ENCODE measurements at regions not wholly inside any gene's neighbourhood (a gene's known extent, or its start where the extent isn't known, plus 50 kb on each side); places are given as distances from the start of the nearest gene placed in this dataset.
"Not testable (repeated sequence)": the region's sequence is repeated elsewhere in the genome, so short reads cannot be mapped to it uniquely, and the experiment has no call there.

DNA sequence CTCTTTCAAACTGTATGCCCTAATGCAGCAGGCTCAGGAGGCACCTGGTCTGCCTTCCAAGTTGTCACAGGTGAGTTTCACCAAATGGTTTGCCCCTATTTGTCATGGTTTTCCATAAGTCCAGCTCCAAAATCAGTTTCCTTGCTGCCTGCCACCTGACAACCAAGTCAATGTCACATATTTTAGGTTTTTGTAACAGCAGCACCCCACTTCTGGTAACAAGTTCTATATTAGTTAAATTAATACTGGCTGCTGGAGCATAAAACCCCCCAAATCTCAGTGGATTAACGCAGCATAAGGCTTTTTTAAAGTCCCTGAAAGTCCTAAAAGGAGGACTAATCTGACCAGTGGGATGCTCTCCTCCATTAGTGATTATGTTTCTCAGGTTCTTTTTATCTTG is 200.7 kb downstream of the RRAGC start:
- no peak for DNase-seq

DNA sequence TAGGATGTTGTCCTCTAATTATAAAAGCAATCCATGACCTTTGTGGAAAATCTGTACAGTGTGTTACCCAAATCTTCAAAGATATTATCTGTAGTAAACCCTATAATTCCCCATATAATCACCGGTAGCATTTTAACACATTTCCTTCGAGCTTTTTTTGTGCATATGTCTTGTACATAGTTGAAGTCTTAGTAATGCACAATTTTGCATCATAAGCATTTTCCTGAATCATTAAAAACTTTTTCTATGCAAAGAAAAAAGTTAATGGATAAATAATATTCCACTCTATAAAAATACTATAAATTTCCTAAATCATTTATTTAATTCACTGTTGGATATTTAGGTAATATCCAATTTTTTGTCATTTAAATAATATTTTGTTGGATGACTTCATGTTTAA is 201.7 kb downstream of the RRAGC start:
- DNase-seq, result no peak

DNA sequence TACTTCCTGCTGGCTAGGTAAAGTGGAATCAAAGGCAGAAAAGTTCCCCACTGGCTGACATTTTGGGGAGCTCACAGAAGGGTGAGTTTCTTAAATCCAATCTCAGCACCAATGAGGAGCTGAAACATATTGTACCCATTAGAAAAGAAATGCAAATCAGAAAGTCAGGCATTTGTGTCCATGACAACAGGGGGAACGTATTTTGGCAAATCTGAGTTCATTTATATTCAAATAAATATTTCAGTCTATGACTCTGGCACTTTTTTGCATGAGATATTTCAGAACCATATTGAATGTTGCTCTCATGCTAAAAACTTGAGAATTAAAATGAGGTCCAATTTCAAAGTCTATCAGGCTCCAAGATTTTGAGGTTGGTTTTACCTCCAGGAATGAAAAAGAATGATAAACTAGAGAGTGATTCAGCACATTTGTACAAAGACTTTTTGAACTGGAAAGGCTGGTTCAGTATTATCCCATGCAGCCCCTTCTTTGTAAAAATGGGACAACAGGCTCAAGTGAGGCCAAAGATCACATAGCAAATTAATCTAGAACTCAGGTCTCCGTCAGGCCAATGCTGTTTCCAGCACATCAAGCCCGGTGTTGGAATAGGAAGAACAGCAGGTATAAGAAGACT is 202.2 kb downstream of the RRAGC start:
- no peak for DNase-seq

DNA sequence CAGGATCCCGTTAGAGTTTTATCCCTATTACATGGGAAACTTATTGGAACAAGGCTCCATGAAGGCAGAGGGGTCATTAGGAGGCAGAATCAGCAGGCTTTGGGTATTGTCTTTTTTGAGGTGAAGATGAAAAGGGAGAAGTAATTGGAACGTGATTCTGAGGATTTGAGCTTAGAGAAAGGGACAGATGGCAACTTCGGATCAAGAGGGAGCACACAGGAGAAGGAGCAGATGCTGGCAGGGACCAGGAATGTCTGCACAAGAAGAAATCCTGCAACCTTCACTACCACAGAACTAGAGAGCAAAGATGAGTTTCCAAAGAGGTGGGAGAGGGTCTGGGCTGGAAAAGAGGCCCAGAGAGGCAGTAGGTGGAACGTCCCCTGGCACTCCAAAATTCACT is 202.8 kb downstream of the RRAGC start:
- DNase-seq, result no peak

DNA sequence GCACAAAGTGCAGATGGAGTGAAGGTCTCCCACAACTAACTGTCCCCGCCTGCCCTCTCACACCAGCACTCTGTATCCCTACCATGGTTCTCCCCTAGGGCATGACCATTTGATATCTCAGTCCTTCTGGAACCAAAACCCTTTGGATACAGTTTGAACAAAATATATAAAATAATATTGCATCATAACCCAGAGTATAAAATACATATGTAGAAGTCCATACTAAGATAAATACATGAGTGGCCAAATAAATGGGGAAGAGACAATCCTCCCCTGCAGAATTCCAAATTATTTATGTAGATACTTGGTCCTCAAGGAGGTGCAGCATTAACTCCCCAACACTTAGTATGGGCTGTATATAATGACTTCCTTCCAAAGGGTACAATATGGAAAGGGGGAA is 207.4 kb downstream of the RRAGC start:
- no peak for DNase-seq

DNA sequence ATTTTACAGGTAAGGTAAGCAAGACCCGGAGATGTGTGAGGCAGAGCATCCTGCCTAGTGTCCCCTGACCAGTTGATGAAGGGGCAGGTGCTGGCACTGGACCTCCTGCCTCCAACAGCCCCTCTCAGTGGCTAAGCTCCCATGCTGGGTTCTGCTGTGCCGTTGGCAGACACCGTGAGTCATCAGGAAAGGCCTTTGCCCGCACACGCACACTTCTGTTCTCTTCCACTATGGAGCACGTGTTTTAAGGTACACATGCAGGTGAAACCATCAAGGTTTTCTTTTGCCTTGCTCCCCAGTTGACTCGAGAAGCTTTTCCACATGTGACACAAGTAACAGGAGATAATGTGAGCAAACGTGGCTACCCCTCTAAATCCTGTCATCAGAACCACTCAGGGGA is 207.9 kb downstream of the RRAGC start:
- DNase-seq, result no peak

DNA sequence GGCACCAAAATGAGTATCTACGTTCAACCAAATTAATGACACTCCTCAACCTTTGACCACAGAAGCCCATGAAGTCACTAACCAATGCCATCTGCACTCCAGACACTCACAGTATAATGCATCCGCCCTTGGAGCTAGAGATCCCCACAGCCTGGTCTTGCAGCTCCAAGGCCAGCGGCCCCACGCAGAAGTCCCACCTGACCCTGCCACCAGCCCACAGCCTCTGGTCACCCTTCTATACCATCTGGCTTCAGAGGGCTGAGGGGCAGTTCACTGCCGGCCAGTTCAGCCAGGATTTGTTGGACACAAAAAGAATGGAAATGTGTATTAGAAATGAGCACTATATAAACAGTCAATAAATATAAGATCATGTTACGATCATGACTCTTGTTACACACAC is 211.2 kb downstream of the RRAGC start:
- no peak for DNase-seq

DNA sequence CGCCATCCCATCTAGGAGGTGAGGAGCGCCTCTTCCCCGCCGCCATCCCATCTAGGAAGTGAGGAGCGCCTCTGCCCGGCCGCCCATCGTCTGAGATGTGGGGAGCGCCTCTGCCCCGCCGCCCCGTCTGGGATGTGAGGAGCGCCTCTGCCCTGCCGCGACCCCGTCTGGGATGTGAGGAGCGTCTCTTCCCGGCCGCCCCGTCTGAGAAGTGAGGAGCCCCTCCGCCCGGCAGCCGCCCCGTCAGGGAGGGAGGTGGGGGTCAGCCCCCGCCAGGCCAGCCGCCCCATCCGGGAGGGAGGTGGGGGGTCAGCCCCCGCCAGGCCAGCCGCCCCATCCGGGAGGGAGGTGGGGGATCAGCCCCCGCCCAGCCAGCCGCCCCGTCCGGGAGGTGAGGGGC is 212.2 kb downstream of the RRAGC start:
- DNase-seq, result not testable (repeated sequence)

DNA sequence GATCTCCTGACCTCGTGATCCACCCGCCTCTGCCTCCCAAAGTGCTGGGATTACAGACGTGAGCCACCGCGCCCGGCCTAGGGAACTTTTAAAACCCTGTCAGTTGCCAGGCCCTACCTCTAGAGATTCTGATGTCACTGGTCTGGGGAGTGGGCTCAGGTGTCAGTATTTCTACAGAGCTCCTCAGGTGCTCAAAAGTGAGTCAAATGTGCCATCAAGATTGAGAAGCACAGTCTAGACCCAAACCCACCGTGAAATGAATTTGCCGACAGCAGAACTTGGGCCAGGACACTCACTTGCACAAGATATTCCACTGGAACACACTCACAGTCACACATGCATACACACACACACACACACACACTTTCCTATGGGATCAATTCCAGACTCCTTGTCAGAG is 215.5 kb downstream of the RRAGC start:
- DNase-seq, result no peak

DNA sequence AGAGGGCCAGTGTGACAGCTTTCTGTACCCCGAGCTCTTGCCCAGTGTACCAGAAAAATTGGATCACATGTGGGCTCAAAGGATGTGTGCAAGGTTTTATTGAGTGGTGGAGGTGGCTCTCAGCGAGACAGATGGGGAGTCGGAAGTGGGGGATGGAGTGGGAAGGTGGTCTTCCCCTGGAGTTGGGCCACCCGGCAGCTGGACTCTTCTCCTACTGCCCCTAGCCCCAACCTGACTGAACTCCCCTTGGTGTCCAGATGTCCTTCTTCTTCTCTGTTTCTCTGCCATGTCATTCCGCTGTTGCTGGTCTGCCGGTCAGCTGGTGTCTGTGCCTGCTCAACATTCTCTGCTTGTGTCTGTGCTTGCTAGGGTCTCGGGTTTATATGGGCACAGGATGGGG is 217.9 kb downstream of the RRAGC start:
- DNase-seq, result no peak

DNA sequence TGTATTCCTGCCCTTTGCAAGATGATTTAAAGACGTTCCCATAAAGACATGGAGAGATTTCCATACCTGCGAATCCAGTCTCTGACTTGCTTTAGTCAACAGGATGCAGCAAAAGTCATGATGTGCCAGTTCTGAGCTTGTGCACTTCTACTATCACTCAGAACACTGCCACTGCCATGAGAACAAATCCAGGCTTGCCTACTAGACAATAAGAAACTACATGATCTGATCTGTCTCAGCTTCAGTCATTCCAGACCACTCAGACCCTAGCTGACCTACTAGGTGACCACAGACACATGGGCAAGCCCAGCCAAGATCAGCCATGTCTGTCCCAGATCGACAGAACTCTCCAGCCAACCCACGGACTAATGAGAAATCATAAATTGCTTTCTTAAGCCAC is 219.2 kb downstream of the RRAGC start:
- DNase-seq, result no peak

DNA sequence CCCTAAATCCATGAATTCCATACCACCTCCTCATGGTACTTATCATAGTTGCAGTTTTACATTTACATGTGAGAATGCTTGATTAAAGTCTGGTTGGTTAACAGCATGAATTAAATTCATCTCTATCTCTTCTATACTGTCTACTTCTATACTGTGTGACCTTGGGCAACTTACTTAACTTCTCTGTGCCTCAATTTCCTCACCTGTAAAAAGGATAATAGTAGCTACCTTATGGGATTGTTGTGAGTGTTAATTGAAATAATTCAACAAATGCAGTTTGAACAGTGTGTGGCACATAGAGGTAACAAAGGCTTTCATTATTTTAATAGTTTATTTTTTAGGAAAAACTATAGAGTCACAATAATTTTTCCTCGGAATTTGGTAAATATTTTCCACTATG is 231.3 kb downstream of the RRAGC start:
- no peak for DNase-seq

DNA sequence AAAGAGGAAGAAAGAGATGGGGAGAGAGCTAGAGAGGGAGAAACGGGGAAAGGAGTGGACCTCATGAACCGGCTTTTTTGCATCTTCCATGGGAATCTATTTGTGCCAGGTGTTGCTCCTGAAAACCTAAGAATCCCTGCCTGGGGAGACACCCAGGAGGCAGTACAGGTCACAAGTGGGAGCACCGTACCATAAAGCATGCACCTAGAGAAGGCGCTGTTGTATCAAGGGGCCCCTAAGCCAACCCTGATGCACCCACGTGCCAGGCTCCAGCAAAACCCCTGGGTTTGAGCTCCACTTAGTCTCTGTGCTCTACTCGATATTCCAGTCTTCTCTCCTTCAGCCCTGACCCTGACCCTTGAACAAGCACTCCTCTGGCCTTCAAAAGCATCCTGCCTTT is 233.6 kb downstream of the RRAGC start:
- no peak for DNase-seq

DNA sequence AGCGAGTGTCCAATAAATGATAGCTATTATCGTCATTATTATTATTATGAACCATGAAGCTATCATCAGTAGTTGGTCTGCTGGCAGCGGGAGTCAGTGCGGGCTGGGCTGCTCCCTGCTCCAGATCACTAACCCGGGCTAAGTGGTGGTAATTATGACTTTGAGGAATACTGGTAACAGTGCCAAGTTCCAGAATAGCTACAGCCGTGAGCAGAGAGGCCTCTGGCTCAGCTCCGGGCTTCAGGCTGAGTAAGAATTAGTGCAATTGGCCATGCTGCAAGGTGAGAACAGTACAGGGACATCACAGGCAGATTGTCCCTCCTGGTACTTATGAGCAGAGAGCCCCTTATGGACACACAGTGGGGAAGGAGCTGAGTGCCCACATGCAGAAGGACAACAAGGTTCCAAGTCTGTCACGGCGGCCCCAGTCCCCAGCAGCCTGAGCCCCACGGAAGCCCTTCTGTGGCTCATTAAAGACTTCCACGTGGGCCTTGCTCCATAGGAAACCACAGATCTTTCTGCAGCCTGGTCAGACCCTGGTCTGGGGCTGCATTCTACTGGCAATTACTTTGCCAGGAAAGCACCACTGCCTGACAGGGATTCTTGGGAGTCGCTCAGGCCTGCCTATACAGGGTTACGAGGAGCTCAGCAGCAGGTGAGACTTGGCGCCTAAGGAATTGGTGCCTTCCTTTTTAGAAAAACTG is 235.1 kb downstream of the RRAGC start:
- no peak for DNase-seq

DNA sequence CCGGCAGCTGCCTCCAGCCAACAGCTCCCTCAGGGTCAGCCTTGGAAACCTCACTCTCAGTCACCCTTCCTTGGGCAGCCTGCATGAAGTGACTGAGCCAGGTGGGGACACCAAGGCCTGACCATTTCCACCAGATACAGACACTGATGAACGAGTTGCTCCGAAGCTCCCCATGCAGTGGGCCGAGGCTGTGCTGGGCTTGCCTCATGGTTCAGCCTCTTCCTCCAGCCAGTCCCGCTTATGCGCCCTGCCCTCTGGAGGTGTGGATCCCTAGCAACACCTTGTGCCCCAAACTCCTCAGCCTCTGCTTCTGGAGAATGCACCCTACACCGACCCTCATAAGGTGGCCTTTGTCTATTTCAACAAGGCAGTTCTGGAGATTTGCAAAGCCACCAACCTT is 236.0 kb downstream of the RRAGC start:
- DNase-seq, result no peak

DNA sequence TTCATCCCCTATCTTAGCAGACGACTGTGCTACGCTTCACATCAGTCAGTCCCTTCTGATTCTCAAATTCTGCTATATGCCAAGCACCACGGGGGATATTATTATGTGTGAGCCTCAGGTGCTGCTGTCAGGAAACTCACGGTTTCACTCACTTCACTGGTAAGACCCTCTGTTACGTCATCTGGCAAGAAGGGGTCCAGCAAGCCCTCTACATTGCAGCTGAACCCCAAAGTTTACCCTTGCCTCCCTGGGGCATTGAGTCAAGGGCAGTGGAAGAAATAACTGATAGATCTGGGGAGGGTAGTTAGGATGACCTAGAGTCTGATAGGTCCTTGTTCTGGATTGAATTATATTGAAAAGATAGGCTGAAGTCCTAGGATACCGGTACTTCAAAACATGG is 237.4 kb downstream of the RRAGC start:
- no peak for DNase-seq

DNA sequence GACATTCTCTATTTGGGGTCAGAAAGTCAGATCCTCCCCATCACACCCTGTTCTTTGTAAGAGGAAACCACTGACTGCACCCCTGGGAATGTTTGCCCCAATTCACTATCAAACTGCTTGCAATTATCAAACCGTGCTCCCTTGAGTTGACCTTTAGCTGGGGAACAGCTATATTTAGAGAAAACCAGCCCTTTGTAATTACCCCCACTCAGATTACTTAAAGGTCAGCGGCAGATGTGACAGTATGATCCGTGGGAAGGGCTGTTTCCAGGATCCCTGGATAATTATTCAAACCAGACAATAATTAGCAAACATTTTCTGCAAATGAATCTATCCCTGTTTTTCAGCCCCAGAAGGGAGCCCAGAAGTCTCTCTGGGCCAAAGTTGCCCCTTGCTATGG is 242.7 kb downstream of the RRAGC start:
- DNase-seq, result no peak

DNA sequence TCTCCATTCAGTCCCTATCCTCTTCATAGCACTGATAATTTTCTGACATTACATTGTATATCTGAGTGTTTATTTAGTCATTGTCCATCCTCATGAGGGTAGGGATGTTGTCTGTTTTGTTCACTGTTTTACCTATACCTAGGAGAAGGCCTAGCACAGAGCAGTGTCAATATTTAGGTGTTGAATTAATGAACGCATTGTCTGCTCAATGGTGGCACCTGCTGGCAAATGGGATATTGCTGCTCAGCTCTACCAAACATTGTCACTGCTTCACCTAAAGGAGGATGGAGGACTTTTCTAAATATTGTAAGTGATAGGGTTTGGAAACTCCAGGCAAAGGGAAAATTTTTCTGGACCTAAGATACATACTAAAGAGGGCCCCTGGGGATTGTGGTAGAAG is 243.9 kb downstream of the RRAGC start:
- DNase-seq, result no peak

DNA sequence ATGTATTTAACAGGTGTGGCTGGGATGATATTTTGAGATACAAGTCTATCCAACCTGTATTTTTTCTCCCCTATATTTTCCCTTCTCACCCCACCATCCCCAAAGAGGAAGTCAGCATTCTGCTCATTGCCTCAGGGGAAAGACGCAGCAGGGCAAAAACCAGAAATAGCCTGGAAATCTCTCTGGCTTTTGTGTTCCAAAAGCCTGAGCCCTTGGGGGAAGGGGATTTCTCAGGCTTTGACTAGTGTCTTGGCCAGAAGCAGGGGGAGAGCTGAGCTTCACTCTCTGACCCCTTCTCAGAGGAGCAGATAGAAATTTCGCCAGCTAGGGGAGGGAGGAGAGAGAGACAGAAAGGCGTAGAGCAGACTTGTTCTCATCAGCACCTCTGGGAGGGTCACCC is 244.7 kb downstream of the RRAGC start:
- DNase-seq, result no peak

DNA sequence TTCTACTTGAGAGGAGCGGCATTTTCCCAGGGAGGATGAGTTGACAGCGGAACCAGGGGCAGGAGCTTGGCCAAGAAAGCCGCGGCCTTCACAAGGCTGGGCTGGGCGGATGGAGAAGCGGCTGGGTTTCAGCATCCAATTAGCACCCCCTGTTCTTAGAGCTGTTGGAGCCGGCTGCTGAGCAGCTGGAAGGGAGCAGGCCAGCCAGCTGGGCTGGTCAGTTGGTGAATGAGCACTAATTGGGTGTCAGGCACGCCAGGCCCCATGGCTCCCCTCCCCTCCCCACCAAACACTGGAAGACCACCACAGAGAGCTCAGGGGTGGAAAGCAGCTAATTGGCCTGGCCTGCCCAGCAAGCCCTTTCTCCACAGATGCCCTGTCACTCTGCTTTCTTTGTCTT is 245.6 kb downstream of the RRAGC start:
- no peak for DNase-seq

DNA sequence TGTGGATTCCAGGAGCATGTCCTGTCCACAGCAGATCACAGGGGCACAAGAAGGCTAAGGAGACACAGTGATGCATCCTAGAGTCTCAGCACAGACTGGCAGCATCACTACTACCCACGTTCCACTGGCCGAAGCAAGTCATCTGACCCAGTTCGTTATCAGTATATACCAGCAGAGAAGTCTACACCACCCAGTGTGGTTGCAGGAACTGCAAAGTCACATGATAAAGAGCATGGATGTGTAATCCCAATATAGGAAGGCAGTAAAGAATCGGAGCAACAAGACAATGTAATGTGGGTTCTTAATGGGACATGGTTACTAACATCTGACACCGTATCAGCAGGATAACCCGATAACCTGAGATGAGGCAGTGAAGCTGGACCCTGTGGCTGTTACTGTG is 246.6 kb downstream of the RRAGC start:
- DNase-seq, result no peak

DNA sequence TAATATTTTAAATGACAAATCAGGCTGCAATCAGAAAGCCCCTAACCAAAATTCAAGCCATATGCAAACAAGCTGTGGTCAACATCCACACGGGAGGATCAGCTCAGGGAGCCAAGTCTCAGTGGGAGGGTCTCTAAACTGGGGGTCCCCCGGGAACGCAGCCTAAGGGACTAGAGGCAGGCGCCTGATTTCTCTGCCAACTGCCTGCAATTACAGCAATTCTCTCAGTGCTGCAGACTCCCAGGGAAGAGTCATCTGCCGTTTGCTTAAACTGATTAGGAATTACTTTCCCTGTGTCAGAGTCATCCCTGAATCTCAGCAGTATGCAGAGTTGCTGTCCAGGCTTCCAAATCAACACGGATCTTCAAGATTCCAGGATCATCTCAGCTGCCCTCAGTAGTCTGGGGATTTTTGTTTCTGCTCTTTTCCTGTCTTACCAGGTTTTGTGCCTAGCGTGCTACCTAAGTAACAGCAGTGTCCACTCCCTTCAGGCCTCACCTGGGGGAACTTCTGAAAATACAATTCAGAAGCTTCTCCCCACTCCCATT is 247.8 kb downstream of the RRAGC start:
- no peak for DNase-seq

DNA sequence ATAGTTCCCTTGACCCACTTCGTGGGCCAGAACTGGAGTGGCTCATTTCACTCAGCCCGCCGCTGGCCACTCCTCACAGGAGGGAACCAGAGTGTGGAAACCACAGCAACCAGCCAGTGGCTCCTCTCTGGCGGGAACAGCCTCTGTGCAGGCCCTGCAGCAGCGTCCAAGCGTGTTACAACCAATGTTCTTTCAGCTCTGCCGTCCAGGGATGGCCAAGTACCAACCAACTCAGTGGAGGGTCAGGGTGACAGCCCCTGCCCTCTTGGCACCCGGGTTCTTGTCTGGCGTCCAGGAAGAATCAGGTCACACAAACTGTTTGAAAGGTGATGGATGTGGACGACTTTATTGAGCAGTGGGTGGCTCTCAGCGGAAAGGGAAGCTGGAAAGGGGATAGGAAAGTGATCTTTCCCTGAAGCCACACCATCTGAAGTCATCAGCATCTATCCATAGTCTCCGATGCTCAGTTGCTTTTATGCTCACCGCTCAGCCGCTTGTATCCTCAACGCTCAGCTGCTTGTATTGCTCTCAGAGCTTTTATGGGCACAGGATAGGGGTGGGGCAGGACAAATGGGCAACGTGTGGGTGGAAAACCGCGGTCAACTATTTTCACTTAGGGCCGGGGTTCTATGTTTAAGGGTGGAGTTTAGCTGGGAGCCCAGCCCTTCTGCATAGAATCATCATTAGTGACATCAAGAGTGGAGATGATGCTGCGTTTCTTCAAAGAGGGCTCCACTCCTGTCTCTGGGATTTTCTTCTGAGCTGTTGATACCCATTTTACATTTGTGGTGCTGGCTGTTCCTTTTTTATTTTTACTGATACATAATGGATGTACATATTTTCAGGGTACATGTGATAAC is 250.2 kb downstream of the RRAGC start:
- DNase-seq, result no peak
